Left forelimb (tissue), 1 donor: ENCODE measurements at regions not wholly inside any gene's neighbourhood (a gene's known extent, or its start where the extent isn't known, plus 50 kb on each side); places are given as distances from the start of the nearest gene placed in this dataset.
"Not testable (repeated sequence)": the region's sequence is repeated elsewhere in the genome, so short reads cannot be mapped to it uniquely, and the experiment has no call there.

Experiments
- DNase-seq: peaks from one replicate; pipeline ENCODE4 v3.0.0-alpha.2; 2018; ENCODE audit warnings: low spot score

GRCh38 chr2:117519721-117520120 lies 294.8 kb upstream of the DDX18 start:
- no peak for DNase-seq

GRCh38 chr2:117523267-117523666 lies 291.2 kb upstream of the DDX18 start:
- DNase-seq: peak; percentile 85

GRCh38 chr2:117523711-117524238 lies 290.7 kb upstream of the DDX18 start:
- no peak for DNase-seq

- no peak for DNase-seq
Observed at GRCh38 chr2:117536139-117536538, 278.4 kb upstream of the DDX18 start.

- no peak for DNase-seq
Observed at GRCh38 chr2:117537032-117537431, 277.5 kb upstream of the DDX18 start.

GRCh38 chr2:117551858-117552257 lies 262.6 kb upstream of the DDX18 start:
- DNase-seq: no peak

GRCh38 chr2:117553448-117553847 lies 261.0 kb upstream of the DDX18 start:
- DNase-seq: no peak

- DNase-seq: no peak
Observed at GRCh38 chr2:117555965-117556364, 258.5 kb upstream of the DDX18 start.

- DNase-seq: no peak
Observed at GRCh38 chr2:117557626-117558025, 256.9 kb upstream of the DDX18 start.

- no peak for DNase-seq
Observed at GRCh38 chr2:117562654-117563053, 251.8 kb upstream of the DDX18 start.

GRCh38 chr2:117571590-117572349 lies 242.7 kb upstream of the DDX18 start:
- DNase-seq: no peak

GRCh38 chr2:117587310-117587709 lies 227.2 kb upstream of the DDX18 start:
- no peak for DNase-seq

GRCh38 chr2:117603060-117603459 lies 211.4 kb upstream of the DDX18 start:
- no peak for DNase-seq

GRCh38 chr2:117603567-117603966 lies 210.9 kb upstream of the DDX18 start:
- no peak for DNase-seq

GRCh38 chr2:117607202-117607601 lies 207.3 kb upstream of the DDX18 start:
- DNase-seq: no peak

- no peak for DNase-seq
Observed at GRCh38 chr2:117613101-117613500, 201.4 kb upstream of the DDX18 start.

GRCh38 chr2:117614296-117614695 lies 200.2 kb upstream of the DDX18 start:
- DNase-seq: no peak

- no peak for DNase-seq
Observed at GRCh38 chr2:117614823-117615534, 199.5 kb upstream of the DDX18 start.

- DNase-seq: no peak
Observed at GRCh38 chr2:117618607-117619006, 195.9 kb upstream of the DDX18 start.

- DNase-seq: no peak
Observed at GRCh38 chr2:117621326-117621725, 193.2 kb upstream of the DDX18 start.

GRCh38 chr2:117623175-117623574 lies 191.3 kb upstream of the DDX18 start:
- not testable (repeated sequence) for DNase-seq

- DNase-seq: no peak
Observed at GRCh38 chr2:117631152-117631945, 183.1 kb upstream of the DDX18 start.
